ENCODE measurements at regions not wholly inside any gene's neighbourhood (a gene's known extent, or its start where the extent isn't known, plus 50 kb on each side); places are given as distances from the start of the nearest gene placed in this dataset.

DNA sequence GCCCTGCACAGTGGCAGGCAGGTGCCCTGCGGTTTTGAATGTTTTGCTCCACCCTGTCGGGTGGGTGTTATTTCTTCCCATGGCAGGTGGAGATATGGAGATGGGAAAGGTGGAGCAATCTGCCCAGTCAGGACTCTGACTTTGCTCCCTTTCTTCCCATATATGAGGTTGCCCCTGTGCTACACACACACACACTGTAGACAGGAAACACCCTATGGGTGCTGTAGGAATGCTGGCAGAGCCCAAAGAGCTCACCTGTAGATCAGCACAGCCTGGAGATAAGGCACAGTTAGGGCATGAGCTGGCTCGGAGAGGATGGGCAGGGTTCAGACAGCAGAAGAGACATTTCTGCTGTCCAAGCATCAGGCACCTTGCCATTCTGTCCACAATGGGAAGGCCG lies 246.0 kb upstream of the AJAP1 start:
- no peaks in the 10 kb centered on the region for H3K9me3 ChIP-seq (ENCODE audit: insufficient read depth, low read length)
- H3K4me3 ChIP-seq (ENCODE audit: insufficient read depth, low read length, poor library complexity, severe bottlenecking), result no peak overlapping the region
- no peak overlapping the region for H3K4me2 ChIP-seq (ENCODE audit: low read depth, low read length, poor library complexity, severe bottlenecking)
- no peak overlapping the region for H3K27ac ChIP-seq (ENCODE audit: low read depth, low read length)
- H2AFZ ChIP-seq (ENCODE audit: low read depth, low read length, severe bottlenecking), result no peak overlapping the region
- H3K36me3 ChIP-seq (ENCODE audit: low read length), result no peaks in the 10 kb centered on the region
- no peaks in the 10 kb centered on the region for H3K27me3 ChIP-seq (ENCODE audit: low read length)
- H3K9me2 ChIP-seq (replicated peaks; ENCODE audit: insufficient read depth, low read length), result no peaks in the 10 kb centered on the region
- H3F3A ChIP-seq (ENCODE audit: insufficient read depth), result no peaks in the 10 kb centered on the region
- no peak overlapping the region for H3K9ac ChIP-seq (ENCODE audit: low read length)
- TF ChIP-seq, protein P1, sequence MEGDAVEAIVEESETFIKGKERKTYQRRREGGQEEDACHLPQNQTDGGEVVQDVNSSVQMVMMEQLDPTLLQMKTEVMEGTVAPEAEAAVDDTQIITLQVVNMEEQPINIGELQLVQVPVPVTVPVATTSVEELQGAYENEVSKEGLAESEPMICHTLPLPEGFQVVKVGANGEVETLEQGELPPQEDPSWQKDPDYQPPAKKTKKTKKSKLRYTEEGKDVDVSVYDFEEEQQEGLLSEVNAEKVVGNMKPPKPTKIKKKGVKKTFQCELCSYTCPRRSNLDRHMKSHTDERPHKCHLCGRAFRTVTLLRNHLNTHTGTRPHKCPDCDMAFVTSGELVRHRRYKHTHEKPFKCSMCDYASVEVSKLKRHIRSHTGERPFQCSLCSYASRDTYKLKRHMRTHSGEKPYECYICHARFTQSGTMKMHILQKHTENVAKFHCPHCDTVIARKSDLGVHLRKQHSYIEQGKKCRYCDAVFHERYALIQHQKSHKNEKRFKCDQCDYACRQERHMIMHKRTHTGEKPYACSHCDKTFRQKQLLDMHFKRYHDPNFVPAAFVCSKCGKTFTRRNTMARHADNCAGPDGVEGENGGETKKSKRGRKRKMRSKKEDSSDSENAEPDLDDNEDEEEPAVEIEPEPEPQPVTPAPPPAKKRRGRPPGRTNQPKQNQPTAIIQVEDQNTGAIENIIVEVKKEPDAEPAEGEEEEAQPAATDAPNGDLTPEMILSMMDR (IDR thresholded peaks at IDR 0.05; ENCODE audit: insufficient read depth, low read length, poor library complexity, severe bottlenecking), result no peak
- TF ChIP-seq EZH2phosphoT487 (conservative IDR thresholded peaks at IDR 0.05; ENCODE audit: low read length), result no peak
- H3K79me2 ChIP-seq (ENCODE audit: insufficient read depth, low read length), result no peaks in the 10 kb centered on the region
- no peaks in the 10 kb centered on the region for H4K20me1 ChIP-seq (ENCODE audit: low read depth, low read length)

GRCh38 chr1:4411862-4412261 lies 242.5 kb upstream of the AJAP1 start:
- no peak overlapping the region for H3K4me3 ChIP-seq (ENCODE audit: insufficient read depth, low read length, poor library complexity, severe bottlenecking)
- no peaks in the 10 kb centered on the region for H3K36me3 ChIP-seq (ENCODE audit: low read length)
- no peak overlapping the region for H3K9ac ChIP-seq (ENCODE audit: low read length)
- no peaks in the 10 kb centered on the region for H4K20me1 ChIP-seq (ENCODE audit: low read depth, low read length)
- TF ChIP-seq EZH2phosphoT487 (conservative IDR thresholded peaks at IDR 0.05; ENCODE audit: low read length), result no peak
- TF ChIP-seq, protein P1 (IDR thresholded peaks at IDR 0.05; ENCODE audit: insufficient read depth, low read length, poor library complexity, severe bottlenecking), result no peak
- H3K4me2 ChIP-seq (ENCODE audit: low read depth, low read length, poor library complexity, severe bottlenecking), result no peak overlapping the region
- no peaks in the 10 kb centered on the region for H3K9me3 ChIP-seq (ENCODE audit: insufficient read depth, low read length)
- H2AFZ ChIP-seq (ENCODE audit: low read depth, low read length, severe bottlenecking), result no peak overlapping the region
- no peaks in the 10 kb centered on the region for H3F3A ChIP-seq (ENCODE audit: insufficient read depth)
- no peaks in the 10 kb centered on the region for H3K27me3 ChIP-seq (ENCODE audit: low read length)
- H3K27ac ChIP-seq (ENCODE audit: low read depth, low read length), result no peak overlapping the region
- no peaks in the 10 kb centered on the region for H3K9me2 ChIP-seq (replicated peaks; ENCODE audit: insufficient read depth, low read length)
- H3K79me2 ChIP-seq (ENCODE audit: insufficient read depth, low read length), result no peaks in the 10 kb centered on the region

DNA sequence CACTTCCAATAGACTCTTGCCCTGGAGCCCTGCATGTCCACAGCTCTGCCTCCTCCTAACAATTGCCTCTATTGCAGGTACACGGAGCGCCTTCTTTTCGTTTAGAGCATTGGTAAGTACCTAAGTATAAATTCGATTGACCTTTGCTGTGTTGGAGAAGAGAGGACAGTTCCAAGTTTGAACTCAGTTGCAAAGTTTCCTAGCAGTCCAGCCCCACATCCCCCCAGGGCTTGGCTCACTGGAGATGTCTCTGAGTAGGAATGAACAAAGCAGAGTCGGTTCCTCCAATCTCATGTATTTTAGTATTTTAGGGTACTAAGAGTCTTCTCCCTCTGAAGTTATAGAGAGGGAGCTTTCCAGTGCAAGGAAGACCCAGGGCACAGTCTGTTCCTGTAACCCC lies 238.9 kb upstream of the AJAP1 start:
- Histone ChIP-seq H3F3A (ENCODE audit: insufficient read depth) (no peaks in the 10 kb centered on the region), H3K79me2 (ENCODE audit: insufficient read depth, low read length) (no peaks in the 10 kb centered on the region), H3K36me3 (ENCODE audit: low read length) (no peaks in the 10 kb centered on the region), H4K20me1 (ENCODE audit: low read depth, low read length) (no peaks in the 10 kb centered on the region), H3K27ac (ENCODE audit: low read depth, low read length) (no peak overlapping the region), H3K27me3 (ENCODE audit: low read length) (no peaks in the 10 kb centered on the region), H2AFZ (ENCODE audit: low read depth, low read length, severe bottlenecking) (no peak overlapping the region), H3K9me3 (ENCODE audit: insufficient read depth, low read length) (no peaks in the 10 kb centered on the region; the same call in 1 of the 2 replicates), H3K9ac (ENCODE audit: low read length) (no peak overlapping the region), H3K9me2 (replicated peaks; ENCODE audit: insufficient read depth, low read length) (no peaks in the 10 kb centered on the region), H3K4me3 (ENCODE audit: insufficient read depth, low read length, poor library complexity, severe bottlenecking) (no peak overlapping the region), H3K4me2 (ENCODE audit: low read depth, low read length, poor library complexity, severe bottlenecking) (no peak overlapping the region)
- TF ChIP-seq, protein P1 (IDR thresholded peaks at IDR 0.05; ENCODE audit: insufficient read depth, low read length, poor library complexity, severe bottlenecking), result no peak
- TF ChIP-seq EZH2phosphoT487 (conservative IDR thresholded peaks at IDR 0.05; ENCODE audit: low read length), result no peak
